GM12878 (cell line): ENCODE measurements at regions not wholly inside any gene's neighbourhood (a gene's known extent, or its start where the extent isn't known, plus 50 kb on each side); places are given as distances from the start of the nearest gene placed in this dataset.

Experiments
- ATAC-seq: fragments of 200-7000 bp; cut with Tn5 transposase; 3 replicates; pipeline ENCODE4 v1.9.1; 2020; ENCODE audit warnings: mild to moderate bottlenecking, moderate library complexity
- BruUV-seq: library from RNA; stranded (reverse); fragments of 400-500 nt; replicated peaks from 2 replicates; lab custom pipeline; 2021; lab: Mats Ljungman, UMichigan
- CTCF ChIA-PET: fragments of 300-600 bp; sonication (Branson Sonifier 250); formaldehyde crosslinking; extraction: SDS; loops from one replicate; lab custom pipeline; 2021; ENCODE audit warnings: inconsistent platforms; lab: Yijun Ruan, JAX
- POLR2A ChIA-PET: fragments of 350-600 bp; formaldehyde crosslinking; extraction: SDS; loops from one replicate; lab custom pipeline; 2021; ENCODE audit warnings: inconsistent platforms; lab: Charles Lee
- RAD21 ChIA-PET: fragments of 300-600 bp; sonication (Branson Sonifier 250); formaldehyde crosslinking; loops from one replicate; lab custom pipeline; 2023; ENCODE audit warnings: antibody characterized with exemption; ENCODE audit not compliant: unreplicated experiment; lab: Charles Lee
- SMC1A ChIA-PET: fragments of 300-600 bp; sonication (Branson Sonifier 250); formaldehyde crosslinking; loops from one replicate; lab custom pipeline; 2023; ENCODE audit not compliant: unreplicated experiment, uncharacterized antibody; lab: Charles Lee
- DNase-seq: peaks from one replicate; pipeline ENCODE4 v3.0.0-alpha.2; 2011; ENCODE audit warnings: low read depth, low spot score
- FAIRE-seq: peaks from 3 replicates; lab custom pipeline; 2011; peaks lifted over from hg19 to GRCh38; lab: Jason Lieb, UNC
- H2AFZ ChIP-seq: 2 replicates; pipeline ENCODE4 v1.6.0; 2011; ENCODE audit warnings: low read depth, low read length, control low read depth; ENCODE audit not compliant: control insufficient read depth
- H3K27ac ChIP-seq: 2 replicates; pipeline ENCODE4 v1.5.1; 2011; ENCODE audit warnings: control low read depth; ENCODE audit not compliant: control insufficient read depth, insufficient read depth
- H3K27me3 ChIP-seq, 2 experiments: replicated peaks in 1 of 2; 2 replicates each; pipeline versions ENCODE4 v1.6.0 to v1.6.1; 2011; ENCODE audit warnings: low read length in 1 of 2; ENCODE audit not compliant: control insufficient read depth in 2 of 2, insufficient read depth in 2 of 2
- H3K36me3 ChIP-seq, 2 experiments: 2 replicates each; pipeline ENCODE4 v1.5.1; 2011; ENCODE audit warnings: low read length in 1 of 2; ENCODE audit not compliant: control insufficient read depth in 2 of 2, insufficient read depth in 2 of 2
- H3K4me1 ChIP-seq: 2 replicates; pipeline ENCODE4 v1.6.1; 2011; ENCODE audit warnings: mild to moderate bottlenecking, low read length, moderate library complexity, mixed read lengths; ENCODE audit not compliant: control insufficient read depth, insufficient read depth
- H3K4me2 ChIP-seq: 2 replicates; pipeline ENCODE4 v1.6.0; 2011; ENCODE audit warnings: control low read depth; ENCODE audit not compliant: control insufficient read depth, insufficient read depth
- H3K4me3 ChIP-seq: fragments of 200-600 bp; sonication (generic); 2 replicates; pipeline ENCODE4 v1.5.1; 2016
- H3K79me2 ChIP-seq: 2 replicates; pipeline ENCODE4 v1.6.0; 2011; ENCODE audit warnings: low read length; ENCODE audit not compliant: control insufficient read depth, insufficient read depth
- H3K9ac ChIP-seq: 2 replicates; pipeline ENCODE4 v1.8.0; 2011; ENCODE audit warnings: low read length, control low read depth, mixed read lengths; ENCODE audit not compliant: control insufficient read depth, insufficient read depth
- H3K9me3 ChIP-seq: replicated peaks from 3 replicates; pipeline ENCODE4 v1.5.1; 2011; ENCODE audit warnings: mild to moderate bottlenecking, low read length; ENCODE audit not compliant: control insufficient read depth, insufficient read depth
- H4K20me1 ChIP-seq: 2 replicates; pipeline ENCODE4 v1.6.0; 2011; ENCODE audit not compliant: control insufficient read depth, insufficient read depth
- CEBPB ChIP-seq, 2 experiments: fragments of 150-350 bp in 1 of 2; IDR thresholded peaks; 2 replicates each; pipeline ENCODE4 v1.6.1; 2012 to 2014; ENCODE audit warnings: low read depth in 2 of 2, low read length in 2 of 2, borderline replicate concordance in 1 of 2, inconsistent platforms in 1 of 2
- ESRRA ChIP-seq: IDR thresholded peaks from 2 replicates; pipeline ENCODE4 v1.6.1; 2012; ENCODE audit warnings: mild to moderate bottlenecking, low read length, improper control_type of control experiment
- FOXM1 ChIP-seq: IDR thresholded peaks from 2 replicates; pipeline ENCODE4 v1.6.1; 2012; ENCODE audit warnings: low read depth, mild to moderate bottlenecking, inconsistent platforms, low read length, moderate library complexity
- KDM1A ChIP-seq: fragments of 200-600 bp; sonication (generic); IDR thresholded peaks from 2 replicates; pipeline ENCODE4 v1.6.1; 2016; ENCODE audit warnings: borderline replicate concordance
- KLF5 ChIP-seq: fragments of 450-650 bp; IDR thresholded peaks from 2 replicates; pipeline ENCODE4 v1.6.1; 2014; ENCODE audit warnings: mild to moderate bottlenecking; ENCODE audit not compliant: partially characterized antibody
- NRF1 ChIP-seq: conservative IDR thresholded peaks from 2 replicates; pipeline ENCODE4 v1.6.1; 2011; ENCODE audit warnings: mild to moderate bottlenecking, low read depth, low read length, improper control_type of control experiment
- SKIL ChIP-seq: fragments of 450-650 bp; IDR thresholded peaks from 2 replicates; pipeline ENCODE4 v1.6.1; 2017; ENCODE audit warnings: mild to moderate bottlenecking, low read depth, inconsistent platforms; ENCODE audit not compliant: poor library complexity, severe bottlenecking
- SMAD1 ChIP-seq: fragments of 450-650 bp; IDR thresholded peaks from 2 replicates; pipeline ENCODE4 v1.6.1; 2018; ENCODE audit warnings: mild to moderate bottlenecking, low read depth; ENCODE audit not compliant: partially characterized antibody
- SMAD5 ChIP-seq: IDR thresholded peaks from 2 replicates; pipeline ENCODE4 v1.6.1; 2016; ENCODE audit warnings: antibody characterized with exemption, low read depth
- SMARCA5 ChIP-seq: fragments of 450-650 bp; IDR thresholded peaks from 2 replicates; pipeline ENCODE4 v1.6.1; 2017; ENCODE audit warnings: mild to moderate bottlenecking
- SP1 ChIP-seq: IDR thresholded peaks from one replicate; pipeline ENCODE4 v1.6.1; 2011; ENCODE audit warnings: low read depth, low read length
- TARDBP ChIP-seq: IDR thresholded peaks from 2 replicates; pipeline ENCODE4 v1.6.1; 2016; ENCODE audit warnings: borderline replicate concordance
- TCF12 ChIP-seq: IDR thresholded peaks from 2 replicates; pipeline ENCODE4 v1.6.1; 2011; ENCODE audit warnings: low read depth, mild to moderate bottlenecking, low read length
- ZNF217 ChIP-seq: fragments of 450-650 bp; IDR thresholded peaks from 2 replicates; pipeline ENCODE4 v1.6.1; 2017; ENCODE audit warnings: antibody characterized with exemption, mild to moderate bottlenecking
- ZNF687 ChIP-seq: fragments of 450-650 bp; IDR thresholded peaks from 2 replicates; pipeline ENCODE4 v1.6.1; 2017; ENCODE audit warnings: mild to moderate bottlenecking, moderate library complexity
- WGBS: methylation state at CpG from one replicate; pipeline ENCODE4 v1.1.6; 2016; ENCODE audit warnings: low lambda C conversion rate; ENCODE audit not compliant: insufficient replicate concordance, insufficient coverage; ENCODE audit errors: missing lambda C conversion rate; 5-methylcytosine and 5-hydroxymethylcytosine counted together
- in situ Hi-C: fragments of 300-500 bp; cut with MboI; formaldehyde crosslinking; loops from 9 replicates; pipeline ENCODE4 v1.14.3; 2018; ENCODE audit warnings: mixed read lengths
- intact Hi-C: fragments of 100-400 bp; cut with micrococcal nuclease; formaldehyde crosslinking; loops from one replicate; pipeline ENCODE4 v1.14.2; 2022; ENCODE audit not compliant: unreplicated experiment
- TF ChIP-seq, protein P1 (sequence below): fragments of 450-650 bp; formaldehyde crosslinking; IDR thresholded peaks from 2 replicates; pipeline ENCODE4 v1.5.0; 2022; ENCODE audit warnings: mild to moderate bottlenecking, missing genetic modification characterization

DNA sequence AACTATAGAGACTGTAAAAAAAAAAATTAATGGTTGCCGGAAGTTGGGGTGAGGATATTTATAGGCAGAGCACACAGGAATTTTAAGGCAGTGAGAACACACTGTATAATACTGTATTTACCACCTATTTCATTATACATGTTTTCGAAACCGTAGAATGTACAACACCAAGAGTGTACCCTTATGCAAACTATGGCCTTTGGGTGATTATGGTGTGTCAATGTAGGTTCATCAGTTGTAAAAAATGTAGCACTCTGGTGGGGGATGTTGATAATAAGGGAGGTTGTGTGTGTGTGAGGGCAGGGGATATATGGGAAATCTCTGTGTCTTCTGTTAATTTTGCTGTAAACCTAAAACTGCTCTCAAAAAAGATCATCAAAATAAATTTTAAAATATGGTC lies 791.7 kb upstream of the CDH10 start (continued):
- TF ChIP-seq ZNF687 = no peak

- no peak overlapping the region for H3K27ac ChIP-seq
- in situ Hi-C loops (no loop called here), intact Hi-C loops (no loop called here)
- no peak overlapping the region for H3K9ac ChIP-seq
- H2AFZ ChIP-seq = no peak overlapping the region
- ChIA-PET RAD21 (no interaction called here), POLR2A (no interaction called here), SMC1A (interaction anchor here (0.8 kb wide), 1 partner anchor 11 kb away, joined by 4 read pairs; no protein-coding TSS in a partner anchor), CTCF (no interaction called here)
- DNase-seq = no peak
- H3K4me2 ChIP-seq = no peak overlapping the region
- H4K20me1 ChIP-seq = no peaks in the 10 kb centered on the region
- no peaks in the 10 kb centered on the region for H3K9me3 ChIP-seq
- H3K4me1 ChIP-seq = no peaks in the 10 kb centered on the region
- H3K27me3 ChIP-seq = no peaks in the 10 kb centered on the region
- WGBS = 9% methylated on average over 1 of the region's 1 CpG
- no peaks in the 10 kb centered on the region for H3K79me2 ChIP-seq
- BruUV-seq = no TSS peak
- H3K4me3 ChIP-seq = no peak overlapping the region
- no peaks in the 10 kb centered on the region for H3K36me3 ChIP-seq
- no peak for FAIRE-seq
- no peak for ATAC-seq
- TF ChIP-seq CEBPB (IDR thresholded peaks at IDR 0.05; ENCODE audit: borderline replicate concordance in 1 of 2, low read depth in 2 of 2, low read length in 2 of 2) = no peak
- TF ChIP-seq SMAD5 = no peak
- TF ChIP-seq KDM1A = no peak
- no peak for TF ChIP-seq ZNF217
- no peak for TF ChIP-seq SP1
- no peak for TF ChIP-seq SMARCA5
- no peak for TF ChIP-seq FOXM1
- no peak for TF ChIP-seq SKIL
- TF ChIP-seq KLF5 = no peak
- TF ChIP-seq, protein P1, sequence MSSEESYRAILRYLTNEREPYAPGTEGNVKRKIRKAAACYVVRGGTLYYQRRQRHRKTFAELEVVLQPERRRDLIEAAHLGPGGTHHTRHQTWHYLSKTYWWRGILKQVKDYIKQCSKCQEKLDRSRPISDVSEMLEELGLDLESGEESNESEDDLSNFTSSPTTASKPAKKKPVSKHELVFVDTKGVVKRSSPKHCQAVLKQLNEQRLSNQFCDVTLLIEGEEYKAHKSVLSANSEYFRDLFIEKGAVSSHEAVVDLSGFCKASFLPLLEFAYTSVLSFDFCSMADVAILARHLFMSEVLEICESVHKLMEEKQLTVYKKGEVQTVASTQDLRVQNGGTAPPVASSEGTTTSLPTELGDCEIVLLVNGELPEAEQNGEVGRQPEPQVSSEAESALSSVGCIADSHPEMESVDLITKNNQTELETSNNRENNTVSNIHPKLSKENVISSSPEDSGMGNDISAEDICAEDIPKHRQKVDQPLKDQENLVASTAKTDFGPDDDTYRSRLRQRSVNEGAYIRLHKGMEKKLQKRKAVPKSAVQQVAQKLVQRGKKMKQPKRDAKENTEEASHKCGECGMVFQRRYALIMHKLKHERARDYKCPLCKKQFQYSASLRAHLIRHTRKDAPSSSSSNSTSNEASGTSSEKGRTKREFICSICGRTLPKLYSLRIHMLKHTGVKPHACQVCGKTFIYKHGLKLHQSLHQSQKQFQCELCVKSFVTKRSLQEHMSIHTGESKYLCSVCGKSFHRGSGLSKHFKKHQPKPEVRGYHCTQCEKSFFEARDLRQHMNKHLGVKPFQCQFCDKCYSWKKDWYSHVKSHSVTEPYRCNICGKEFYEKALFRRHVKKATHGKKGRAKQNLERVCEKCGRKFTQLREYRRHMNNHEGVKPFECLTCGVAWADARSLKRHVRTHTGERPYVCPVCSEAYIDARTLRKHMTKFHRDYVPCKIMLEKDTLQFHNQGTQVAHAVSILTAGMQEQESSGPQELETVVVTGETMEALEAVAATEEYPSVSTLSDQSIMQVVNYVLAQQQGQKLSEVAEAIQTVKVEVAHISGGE (CRISPR knock-in tag) = no peak
- no peak for TF ChIP-seq NRF1
- TF ChIP-seq TARDBP = no peak
- no peak for TF ChIP-seq SMAD1
- no peak for TF ChIP-seq ESRRA
- TF ChIP-seq TCF12 = no peak
Measured at GRCh38 chr5:25435882-25436281, 791.1 kb upstream of the CDH10 start.
